B cell (primary cell): ENCODE measurements at regions not wholly inside any gene's neighbourhood (a gene's known extent, or its start where the extent isn't known, plus 50 kb on each side); places are given as distances from the start of the nearest gene placed in this dataset.

Source experiments
- ATAC-seq: fragments of 200-7000 bp; cut with Tn5 transposase; one replicate; pipeline ENCODE4 v1.10.0; 2021; ENCODE audit warnings: low read depth, mild to moderate bottlenecking, moderate number of reproducible peaks, moderate library complexity
- CTCF ChIA-PET: fragments of 350-600 bp; sonication (Branson Sonifier 250); formaldehyde crosslinking; loops from one replicate; lab custom pipeline; 2021; ENCODE audit warnings: antibody characterized with exemption, inconsistent platforms; lab: Charles Lee
- POLR2A ChIA-PET: fragments of 350-600 bp; sonication (Branson Sonifier 250); formaldehyde crosslinking; loops from one replicate; lab custom pipeline; 2021; ENCODE audit warnings: antibody characterized with exemption; lab: Charles Lee
- DNase-seq: peaks from one replicate; pipeline ENCODE4 v3.0.0; 2013
- H2AFZ ChIP-seq: 2 replicates; pipeline ENCODE4 v1.6.1; 2012; ENCODE audit warnings: mild to moderate bottlenecking, low read depth, low read length; ENCODE audit not compliant: insufficient read depth, poor library complexity, severe bottlenecking
- H3K27ac ChIP-seq, 2 donors: 1 replicate in 1 of 2; 2 replicates in 1 of 2; pipeline ENCODE4 v1.5.1; 2012 to 2013; ENCODE audit warnings: low read length in 2 of 2, mild to moderate bottlenecking in 2 of 2, moderate library complexity in 1 of 2
- H3K27me3 ChIP-seq, 4 experiments: fragments of 200-600 bp in 1 of 4; sonication (generic) in 1 of 4; replicated peaks in 1 of 4; 1 replicate in 2 of 4; 2 replicates in 2 of 4; pipeline versions ENCODE4 v1.6.1 to v1.7.0; 2013 to 2016; ENCODE audit warnings: low read length in 3 of 4, mild to moderate bottlenecking in 2 of 4, mixed read lengths in 1 of 4, moderate library complexity in 1 of 4; ENCODE audit not compliant: insufficient read depth in 4 of 4, control insufficient read depth in 3 of 4; ENCODE audit errors: control extremely low read depth in 1 of 4
- H3K36me3 ChIP-seq, 2 experiments: replicated peaks in 1 of 2; 1 replicate in 1 of 2; 2 replicates in 1 of 2; pipeline versions ENCODE4 v1.6.1 to v1.7.1; 2013; ENCODE audit warnings: low read length in 1 of 2; ENCODE audit not compliant: insufficient read depth in 2 of 2, control insufficient read depth in 1 of 2; ENCODE audit errors: control extremely low read depth in 1 of 2, extremely low read depth in 1 of 2
- H3K4me1 ChIP-seq, 2 donors: fragments of 200-600 bp in 1 of 2; sonication (generic) in 1 of 2; 1 replicate in 1 of 2; 2 replicates in 1 of 2; pipeline versions ENCODE4 v1.5.1 to v1.6.1; 2013 to 2017; ENCODE audit warnings: low read length in 2 of 2; ENCODE audit not compliant: control insufficient read depth in 2 of 2, insufficient read depth in 2 of 2
- H3K4me2 ChIP-seq: replicated peaks from 2 replicates; pipeline ENCODE3; 2012; ENCODE audit warnings: mild to moderate bottlenecking, low read depth, low read length; ENCODE audit not compliant: poor library complexity, severe bottlenecking
- H3K4me3 ChIP-seq, 5 experiments: fragments of 200-600 bp in 1 of 5; sonication (generic) in 1 of 5; 1 replicate in 3 of 5; 2 replicates in 2 of 5; pipeline versions ENCODE4 v1.5.1 to v1.7.0; 2011 to 2016; ENCODE audit warnings: low read length in 4 of 5, mild to moderate bottlenecking in 4 of 5, low read depth in 2 of 5, control low read depth in 1 of 5, moderate library complexity in 1 of 5; ENCODE audit not compliant: insufficient read depth in 1 of 5; ENCODE audit errors: control extremely low read depth in 1 of 5, extremely low read depth in 1 of 5
- H3K79me2 ChIP-seq: fragments of 200-600 bp; sonication (generic); one replicate; pipeline ENCODE4 v1.6.0; 2016; ENCODE audit warnings: low read length; ENCODE audit not compliant: control insufficient read depth, insufficient read depth
- H3K9ac ChIP-seq: fragments of 200-600 bp; sonication (generic); 2 replicates; pipeline ENCODE4 v1.6.1; 2017; ENCODE audit warnings: mild to moderate bottlenecking, low read length, moderate library complexity
- H3K9me3 ChIP-seq, 3 donors: one replicate each; pipeline versions ENCODE4 v1.6.1 to v1.7.1; 2013; ENCODE audit warnings: low read length in 2 of 3; ENCODE audit not compliant: control insufficient read depth in 2 of 3, insufficient read depth in 1 of 3; ENCODE audit errors: control extremely low read depth in 1 of 3
- H4K20me1 ChIP-seq: 2 replicates; pipeline ENCODE4 v1.6.0; 2012; ENCODE audit warnings: mild to moderate bottlenecking, low read length; ENCODE audit not compliant: insufficient read depth, control insufficient read depth, poor library complexity, severe bottlenecking
- H3K27ac Mint-ChIP-seq: one replicate; pipeline ENCODE4 v1.8.0; 2021; ENCODE audit warnings: mixed read lengths
- H3K27me3 Mint-ChIP-seq: one replicate; pipeline ENCODE4 v1.8.0; 2021; ENCODE audit warnings: mixed read lengths
- H3K4me1 Mint-ChIP-seq: one replicate; pipeline ENCODE4 v1.8.0; 2021; ENCODE audit warnings: mixed read lengths
- H3K4me3 Mint-ChIP-seq: one replicate; pipeline ENCODE4 v1.8.0; 2021; ENCODE audit warnings: mixed read lengths
- H3K9me3 Mint-ChIP-seq: one replicate; pipeline ENCODE4 v1.8.0; 2022; ENCODE audit warnings: mixed read lengths; ENCODE audit not compliant: insufficient read depth
- CTCF ChIP-seq: fragments of 200-600 bp; IDR thresholded peaks from one replicate; pipeline ENCODE4 v1.8.0; 2022; ENCODE audit warnings: antibody characterized with exemption, mild to moderate bottlenecking
- EZH2 ChIP-seq: IDR thresholded peaks from 2 replicates; pipeline ENCODE4 v1.6.1; 2012; ENCODE audit warnings: borderline replicate concordance, low read depth, mild to moderate bottlenecking, moderate library complexity, low read length; ENCODE audit not compliant: insufficient read depth, poor library complexity, severe bottlenecking
- intact Hi-C: fragments of 100-400 bp; cut with micrococcal nuclease; formaldehyde crosslinking; loops from one replicate; pipeline ENCODE4 v1.10.0; 2022

DNA sequence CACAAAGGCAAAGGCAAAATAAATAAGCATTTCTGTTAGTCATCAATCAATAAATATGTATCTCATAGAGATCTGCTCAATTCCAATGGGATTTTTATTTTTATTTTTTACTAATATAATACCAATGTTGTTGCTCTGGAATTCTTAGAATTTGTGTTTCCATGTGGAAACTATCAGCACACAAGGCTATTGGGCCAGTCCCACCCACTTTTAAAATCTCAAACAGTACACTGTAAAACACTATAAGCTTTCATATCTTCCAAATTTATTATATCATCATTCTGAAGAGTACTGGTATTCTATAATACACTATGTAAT, 563.8 kb upstream of the MARCKS start:
- no peak for ATAC-seq
- Mint-ChIP-seq H3K27ac (no peak overlapping the region), H3K4me3 (no peak overlapping the region), H3K27me3 (peaks cover 23% of the 10 kb centered on the region), H3K4me1 (no peaks in the 10 kb centered on the region), H3K9me3 (no peaks in the 10 kb centered on the region)
- H3K9me3 ChIP-seq, result no peaks in the 10 kb centered on the region
- intact Hi-C loops, result no loop called here
- no peaks in the 10 kb centered on the region for H3K36me3 ChIP-seq
- POLR2A ChIA-PET, result no interaction called here
- no peak overlapping the region for H3K4me3 ChIP-seq
- H4K20me1 ChIP-seq, result no peaks in the 10 kb centered on the region
- no peak overlapping the region for H3K4me2 ChIP-seq
- no peaks in the 10 kb centered on the region for H3K27me3 ChIP-seq
- DNase-seq, result no peak
- TF ChIP-seq EZH2 (no peak), CTCF (no peak)
- H3K4me1 ChIP-seq, result no peaks in the 10 kb centered on the region
- H3K79me2 ChIP-seq, result no peaks in the 10 kb centered on the region
- H3K27ac ChIP-seq, result no peak overlapping the region
- H2AFZ ChIP-seq, result no peak overlapping the region
- H3K9ac ChIP-seq, result no peak overlapping the region
- CTCF ChIA-PET, result interaction anchor here (2.1 kb wide), 1 partner anchor 13 kb away, joined by 9 read pairs; no protein-coding TSS in a partner anchor

DNA sequence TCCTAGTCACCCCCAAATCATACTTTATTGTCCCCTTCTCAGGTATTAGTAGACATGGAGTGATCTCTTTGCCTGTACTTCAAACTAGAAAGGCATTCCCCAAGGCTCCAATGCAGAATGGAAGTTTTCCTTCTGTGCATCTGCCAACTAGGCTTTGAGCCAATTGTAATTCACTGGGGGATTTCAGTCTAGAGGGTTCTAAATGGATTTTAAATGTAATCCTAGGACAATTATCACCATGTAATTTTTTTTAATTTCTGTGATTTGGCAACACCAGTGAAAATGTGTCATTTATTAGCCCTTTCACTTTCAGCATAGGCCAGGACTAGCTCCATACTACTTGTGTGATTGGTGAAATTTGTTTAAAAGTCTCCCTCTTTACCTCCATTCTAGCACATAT, 557.6 kb upstream of the MARCKS start:
- H3K27me3 ChIP-seq, result no peaks in the 10 kb centered on the region
- intact Hi-C loops, result no loop called here

More for the DNA sequence above, 557.6 kb upstream of the MARCKS start:
- Histone ChIP-seq H3K79me2 (no peaks in the 10 kb centered on the region), H3K36me3 (no peaks in the 10 kb centered on the region), H3K9ac (no peak overlapping the region), H3K4me1 (no peaks in the 10 kb centered on the region), H3K9me3 (no peaks in the 10 kb centered on the region), H4K20me1 (no peaks in the 10 kb centered on the region), H2AFZ (no peak overlapping the region), H3K27ac (no peak overlapping the region), H3K4me3 (no peak overlapping the region), H3K4me2 (no peak overlapping the region)
- no peak overlapping the region for H3K4me3 Mint-ChIP-seq
- no peaks in the 10 kb centered on the region for H3K4me1 Mint-ChIP-seq
- H3K27ac Mint-ChIP-seq, result no peak overlapping the region
- no peak for TF ChIP-seq CTCF
- no peak for TF ChIP-seq EZH2
- CTCF ChIA-PET, result interaction anchor here (0.6 kb wide), 1 partner anchor 467 kb away, joined by 3 read pairs; no protein-coding TSS in a partner anchor
- no peaks in the 10 kb centered on the region for H3K9me3 Mint-ChIP-seq
- DNase-seq (no peak), ATAC-seq (no peak)
- H3K27me3 Mint-ChIP-seq, result peaks cover 8% of the 10 kb centered on the region
- POLR2A ChIA-PET, result no interaction called here
